ENCODE measurements at regions not wholly inside any gene's neighbourhood (a gene's known extent, or its start where the extent isn't known, plus 50 kb on each side); places are given as distances from the start of the nearest gene placed in this dataset.

- no peak for TF ChIP-seq POLR2A (IDR thresholded peaks at IDR 0.05)
- TF ChIP-seq, protein P1, sequence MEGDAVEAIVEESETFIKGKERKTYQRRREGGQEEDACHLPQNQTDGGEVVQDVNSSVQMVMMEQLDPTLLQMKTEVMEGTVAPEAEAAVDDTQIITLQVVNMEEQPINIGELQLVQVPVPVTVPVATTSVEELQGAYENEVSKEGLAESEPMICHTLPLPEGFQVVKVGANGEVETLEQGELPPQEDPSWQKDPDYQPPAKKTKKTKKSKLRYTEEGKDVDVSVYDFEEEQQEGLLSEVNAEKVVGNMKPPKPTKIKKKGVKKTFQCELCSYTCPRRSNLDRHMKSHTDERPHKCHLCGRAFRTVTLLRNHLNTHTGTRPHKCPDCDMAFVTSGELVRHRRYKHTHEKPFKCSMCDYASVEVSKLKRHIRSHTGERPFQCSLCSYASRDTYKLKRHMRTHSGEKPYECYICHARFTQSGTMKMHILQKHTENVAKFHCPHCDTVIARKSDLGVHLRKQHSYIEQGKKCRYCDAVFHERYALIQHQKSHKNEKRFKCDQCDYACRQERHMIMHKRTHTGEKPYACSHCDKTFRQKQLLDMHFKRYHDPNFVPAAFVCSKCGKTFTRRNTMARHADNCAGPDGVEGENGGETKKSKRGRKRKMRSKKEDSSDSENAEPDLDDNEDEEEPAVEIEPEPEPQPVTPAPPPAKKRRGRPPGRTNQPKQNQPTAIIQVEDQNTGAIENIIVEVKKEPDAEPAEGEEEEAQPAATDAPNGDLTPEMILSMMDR (IDR thresholded peaks at IDR 0.05): no peak
Measured at GRCh38 chr5:57538341-57538955, 55.8 kb upstream of the ACTBL2 start.

Data from stomach (tissue), 4 donors.